SK-N-SH (cell line): ENCODE measurements at regions not wholly inside any gene's neighbourhood (a gene's known extent, or its start where the extent isn't known, plus 50 kb on each side); places are given as distances from the start of the nearest gene placed in this dataset.

Experiments used
- CTCF ChIA-PET: fragments of 300-600, 350-600 bp; formaldehyde crosslinking; extraction: SDS; loops from one replicate; lab custom pipeline; 2021; lab: Yijun Ruan, JAX
- POLR2A ChIA-PET: fragments of 350-600 bp; sonication (Branson Sonifier 250); formaldehyde crosslinking; extraction: SDS; loops from one replicate; lab custom pipeline; 2020; ENCODE audit warnings: antibody characterized with exemption, inconsistent platforms; lab: Yijun Ruan, JAX
- DNase-seq: peaks from one replicate; pipeline ENCODE4 v3.0.0; 2012
- H2AFZ ChIP-seq: fragments of 200-600 bp; sonication (generic); 2 replicates; pipeline ENCODE4 v1.8.1; 2016; ENCODE audit warnings: antibody characterized with exemption, mild to moderate bottlenecking, low read depth
- H3F3A ChIP-seq: fragments of 200-600 bp; sonication (generic); replicated peaks from 2 replicates; pipeline ENCODE3; 2016; ENCODE audit warnings: antibody characterized with exemption, mild to moderate bottlenecking; ENCODE audit not compliant: insufficient read depth
- H3K27ac ChIP-seq, 2 experiments: fragments of 200-500 bp in 1 of 2; fragments of 200-600 bp in 1 of 2; sonication (Bioruptor generic) in 1 of 2; sonication (generic), shearing (Covaris generic) in 1 of 2; 2 replicates each; pipeline versions ENCODE4 v1.5.1 to v1.6.1; 2014 to 2016; ENCODE audit warnings: low read depth in 2 of 2, inconsistent platforms in 1 of 2, low read length in 1 of 2, mild to moderate bottlenecking in 1 of 2, mixed read lengths in 1 of 2
- H3K27me3 ChIP-seq: fragments of 200-600 bp; sonication (generic), shearing (Covaris generic); 2 replicates; pipeline ENCODE4 v1.6.1; 2016; ENCODE audit warnings: mixed run types; ENCODE audit not compliant: insufficient read depth
- H3K36me3 ChIP-seq, 2 experiments: fragments of 200-500 bp in 1 of 2; fragments of 200-600 bp in 1 of 2; sonication (Bioruptor generic) in 1 of 2; sonication (generic) in 1 of 2; replicated peaks in 1 of 2; 2 replicates each; pipeline versions ENCODE3 to v1.5.1; 2014 to 2016; ENCODE audit warnings: low read length in 1 of 2, mild to moderate bottlenecking in 1 of 2; ENCODE audit not compliant: insufficient read depth in 2 of 2, control insufficient read depth in 1 of 2
- H3K4me1 ChIP-seq, 2 experiments: fragments of 200-500 bp in 1 of 2; fragments of 200-600 bp in 1 of 2; sonication (Bioruptor generic) in 1 of 2; sonication (generic), shearing (Covaris generic) in 1 of 2; 2 replicates each; pipeline versions ENCODE4 v1.5.1 to v1.6.1; 2014 to 2016; ENCODE audit warnings: low read depth in 1 of 2, low read length in 1 of 2, mixed run types in 1 of 2; ENCODE audit not compliant: insufficient read depth in 2 of 2, control insufficient read depth in 1 of 2
- H3K4me2 ChIP-seq: fragments of 200-600 bp; sonication (generic), shearing (Covaris generic); 2 replicates; pipeline ENCODE4 v1.6.1; 2017; ENCODE audit warnings: mixed run types
- H3K4me3 ChIP-seq, 2 experiments: fragments of 200-500 bp in 1 of 2; fragments of 200-600 bp in 1 of 2; sonication (Bioruptor generic) in 1 of 2; sonication (generic), shearing (Covaris generic) in 1 of 2; 2 replicates each; pipeline versions ENCODE4 v1.5.1 to v1.8.1; 2014 to 2016; ENCODE audit warnings: low read depth in 2 of 2, inconsistent platforms in 1 of 2, low read length in 1 of 2, mild to moderate bottlenecking in 1 of 2, mixed read lengths in 1 of 2, moderate library complexity in 1 of 2
- H3K79me2 ChIP-seq: fragments of 200-600 bp; sonication (generic); 2 replicates; pipeline ENCODE4 v1.8.1; 2017; ENCODE audit warnings: mild to moderate bottlenecking; ENCODE audit not compliant: insufficient read depth
- H3K9ac ChIP-seq: fragments of 200-600 bp; sonication (generic); 2 replicates; pipeline ENCODE4 v1.6.1; 2017; ENCODE audit warnings: mixed run types
- H3K9me2 ChIP-seq: fragments of 200-600 bp; sonication (generic); 2 replicates; pipeline ENCODE4 v1.6.1; 2017; ENCODE audit warnings: mixed run types
- H3K9me3 ChIP-seq: fragments of 200-600 bp; sonication (generic); 2 replicates; pipeline ENCODE4 v1.6.1; 2017; ENCODE audit warnings: mixed run types, mild to moderate bottlenecking, moderate library complexity
- H4K20me1 ChIP-seq: fragments of 200-600 bp; sonication (generic); 2 replicates; pipeline ENCODE4 v1.6.1; 2017; ENCODE audit warnings: mild to moderate bottlenecking, mixed run types; ENCODE audit not compliant: insufficient read depth
- CHD2 ChIP-seq: fragments of 150-350 bp; IDR thresholded peaks from 2 replicates; pipeline ENCODE4 v1.6.1; 2018; ENCODE audit warnings: low read length; ENCODE audit not compliant: partially characterized antibody
- ELF1 ChIP-seq: IDR thresholded peaks from 2 replicates; pipeline ENCODE4 v1.4.0; 2012
- EZH2phosphoT487 ChIP-seq: fragments of 200-600 bp; sonication (generic); IDR thresholded peaks from 2 replicates; pipeline ENCODE4 v1.6.1; 2017; ENCODE audit warnings: low read depth, mixed run types, mild to moderate bottlenecking, antibody characterized with exemption, moderate library complexity, borderline replicate concordance
- FOXJ3 ChIP-seq: sonication (generic); formaldehyde crosslinking; IDR thresholded peaks from 2 replicates; pipeline ENCODE4 v1.5.1; 2020; ENCODE audit warnings: mild to moderate bottlenecking, missing genetic modification reagents
- FOXM1 ChIP-seq: IDR thresholded peaks from 2 replicates; pipeline ENCODE4 v1.4.0; 2012; ENCODE audit warnings: low read depth, mild to moderate bottlenecking
- JUND ChIP-seq: IDR thresholded peaks from 2 replicates; pipeline ENCODE4 v1.4.0; 2012
- MEF2A ChIP-seq: IDR thresholded peaks from 2 replicates; pipeline ENCODE4 v1.4.0; 2012; ENCODE audit warnings: low read depth, borderline replicate concordance
- NFIC ChIP-seq: IDR thresholded peaks from 2 replicates; pipeline ENCODE4 v1.4.0; 2012; ENCODE audit warnings: borderline replicate concordance
- NRF1 ChIP-seq: IDR thresholded peaks from 2 replicates; pipeline ENCODE4 v1.6.1; 2012; ENCODE audit warnings: low read depth, mild to moderate bottlenecking, low read length
- POLR2AphosphoS5 ChIP-seq: IDR thresholded peaks from 2 replicates; pipeline ENCODE4 v1.6.1; 2012; ENCODE audit warnings: low read depth, low read length
- RFX5 ChIP-seq: IDR thresholded peaks from 2 replicates; pipeline ENCODE4 v1.6.1; 2012; ENCODE audit warnings: mild to moderate bottlenecking, improper control_type of control experiment, low read length
- RXRA ChIP-seq: IDR thresholded peaks from 2 replicates; pipeline ENCODE4 v1.4.0; 2012; ENCODE audit warnings: low read depth, mild to moderate bottlenecking, borderline replicate concordance
- SMC3 ChIP-seq: IDR thresholded peaks from 2 replicates; pipeline ENCODE4 v1.6.1; 2012; ENCODE audit warnings: low read depth, low read length, improper control_type of control experiment
- TCF12 ChIP-seq: IDR thresholded peaks from 2 replicates; pipeline ENCODE4 v1.4.0; 2012
- YY1 ChIP-seq: IDR thresholded peaks from 2 replicates; pipeline ENCODE4 v1.4.0; 2012; ENCODE audit warnings: low read depth, mild to moderate bottlenecking
- WGBS: methylation state at CpG from one replicate; pipeline ENCODE4 v1.1.6; 2017; ENCODE audit warnings: low lambda C conversion rate; 5-methylcytosine and 5-hydroxymethylcytosine counted together
- TF ChIP-seq, protein P1 (sequence below): IDR thresholded peaks from 2 replicates; pipeline ENCODE4 v1.6.1; 2012; ENCODE audit warnings: mild to moderate bottlenecking, low read depth, low read length, moderate library complexity
- TF ChIP-seq, protein P2 (sequence below): fragments of 200-600 bp; sonication (generic); IDR thresholded peaks from 2 replicates; pipeline ENCODE4 v1.6.1; 2017; ENCODE audit warnings: antibody characterized with exemption, mild to moderate bottlenecking, moderate library complexity
- TF ChIP-seq, protein P3 (sequence below): IDR thresholded peaks from 2 replicates; pipeline ENCODE4 v1.4.0; 2012; ENCODE audit warnings: low read depth, borderline replicate concordance
- TF ChIP-seq, protein P4 (sequence below): fragments of 150-350 bp; IDR thresholded peaks from 2 replicates; pipeline ENCODE4 v1.6.1; 2016; ENCODE audit warnings: mild to moderate bottlenecking, low read depth, low read length

DNA sequence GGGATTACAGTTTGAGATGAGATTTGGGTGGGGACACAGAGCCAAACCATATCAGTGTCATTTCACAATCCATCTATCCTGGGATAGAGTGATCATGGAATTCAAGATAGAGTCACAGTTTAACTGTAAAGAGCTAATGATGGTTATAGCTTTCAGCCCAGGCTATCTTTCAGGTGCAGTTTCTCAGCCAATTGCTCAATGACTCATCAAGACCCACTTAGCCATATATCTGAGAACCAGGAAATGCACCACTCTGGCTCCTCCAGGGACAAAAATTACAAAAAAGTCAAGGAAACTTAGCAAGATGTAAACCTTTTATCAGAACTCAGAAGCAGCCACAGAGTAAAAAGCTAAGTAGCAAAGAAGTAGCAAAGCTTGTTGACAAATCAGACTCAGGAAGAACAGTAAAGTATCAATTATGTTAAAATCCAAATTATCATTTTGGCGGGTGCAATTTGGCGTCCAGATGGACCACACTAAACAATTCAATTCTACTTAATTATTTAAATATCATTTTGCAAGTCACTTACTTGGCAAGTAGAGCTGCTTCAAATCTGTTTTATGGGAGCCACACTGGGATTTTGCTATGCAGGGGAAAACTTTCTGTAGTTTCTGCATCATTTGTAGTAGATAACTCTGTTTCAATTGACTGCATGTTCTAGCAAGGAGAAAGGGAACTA lies 169.4 kb downstream of the TLE1 start:
- no peak overlapping the region for H2AFZ ChIP-seq
- no peaks in the 10 kb centered on the region for H3K4me1 ChIP-seq
- no peaks in the 10 kb centered on the region for H3F3A ChIP-seq
- no peaks in the 10 kb centered on the region for H3K27me3 ChIP-seq
- no peak for DNase-seq
- H3K4me2 ChIP-seq, result no peak overlapping the region
- H3K79me2 ChIP-seq, result no peaks in the 10 kb centered on the region
- POLR2A ChIA-PET, result no interaction called here
- no peak overlapping the region for H3K4me3 ChIP-seq
- no peak overlapping the region for H3K27ac ChIP-seq
- H3K9me2 ChIP-seq, result no peaks in the 10 kb centered on the region
- WGBS, result 97% methylated on average over 2 of the region's 2 CpGs
- CTCF ChIA-PET, result no interaction called here
- H4K20me1 ChIP-seq, result no peaks in the 10 kb centered on the region
- TF ChIP-seq POLR2AphosphoS5, result no peak
- TF ChIP-seq RXRA, result no peak
- TF ChIP-seq, protein P1, sequence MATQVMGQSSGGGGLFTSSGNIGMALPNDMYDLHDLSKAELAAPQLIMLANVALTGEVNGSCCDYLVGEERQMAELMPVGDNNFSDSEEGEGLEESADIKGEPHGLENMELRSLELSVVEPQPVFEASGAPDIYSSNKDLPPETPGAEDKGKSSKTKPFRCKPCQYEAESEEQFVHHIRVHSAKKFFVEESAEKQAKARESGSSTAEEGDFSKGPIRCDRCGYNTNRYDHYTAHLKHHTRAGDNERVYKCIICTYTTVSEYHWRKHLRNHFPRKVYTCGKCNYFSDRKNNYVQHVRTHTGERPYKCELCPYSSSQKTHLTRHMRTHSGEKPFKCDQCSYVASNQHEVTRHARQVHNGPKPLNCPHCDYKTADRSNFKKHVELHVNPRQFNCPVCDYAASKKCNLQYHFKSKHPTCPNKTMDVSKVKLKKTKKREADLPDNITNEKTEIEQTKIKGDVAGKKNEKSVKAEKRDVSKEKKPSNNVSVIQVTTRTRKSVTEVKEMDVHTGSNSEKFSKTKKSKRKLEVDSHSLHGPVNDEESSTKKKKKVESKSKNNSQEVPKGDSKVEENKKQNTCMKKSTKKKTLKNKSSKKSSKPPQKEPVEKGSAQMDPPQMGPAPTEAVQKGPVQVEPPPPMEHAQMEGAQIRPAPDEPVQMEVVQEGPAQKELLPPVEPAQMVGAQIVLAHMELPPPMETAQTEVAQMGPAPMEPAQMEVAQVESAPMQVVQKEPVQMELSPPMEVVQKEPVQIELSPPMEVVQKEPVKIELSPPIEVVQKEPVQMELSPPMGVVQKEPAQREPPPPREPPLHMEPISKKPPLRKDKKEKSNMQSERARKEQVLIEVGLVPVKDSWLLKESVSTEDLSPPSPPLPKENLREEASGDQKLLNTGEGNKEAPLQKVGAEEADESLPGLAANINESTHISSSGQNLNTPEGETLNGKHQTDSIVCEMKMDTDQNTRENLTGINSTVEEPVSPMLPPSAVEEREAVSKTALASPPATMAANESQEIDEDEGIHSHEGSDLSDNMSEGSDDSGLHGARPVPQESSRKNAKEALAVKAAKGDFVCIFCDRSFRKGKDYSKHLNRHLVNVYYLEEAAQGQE, result no peak
- TF ChIP-seq, protein P2, sequence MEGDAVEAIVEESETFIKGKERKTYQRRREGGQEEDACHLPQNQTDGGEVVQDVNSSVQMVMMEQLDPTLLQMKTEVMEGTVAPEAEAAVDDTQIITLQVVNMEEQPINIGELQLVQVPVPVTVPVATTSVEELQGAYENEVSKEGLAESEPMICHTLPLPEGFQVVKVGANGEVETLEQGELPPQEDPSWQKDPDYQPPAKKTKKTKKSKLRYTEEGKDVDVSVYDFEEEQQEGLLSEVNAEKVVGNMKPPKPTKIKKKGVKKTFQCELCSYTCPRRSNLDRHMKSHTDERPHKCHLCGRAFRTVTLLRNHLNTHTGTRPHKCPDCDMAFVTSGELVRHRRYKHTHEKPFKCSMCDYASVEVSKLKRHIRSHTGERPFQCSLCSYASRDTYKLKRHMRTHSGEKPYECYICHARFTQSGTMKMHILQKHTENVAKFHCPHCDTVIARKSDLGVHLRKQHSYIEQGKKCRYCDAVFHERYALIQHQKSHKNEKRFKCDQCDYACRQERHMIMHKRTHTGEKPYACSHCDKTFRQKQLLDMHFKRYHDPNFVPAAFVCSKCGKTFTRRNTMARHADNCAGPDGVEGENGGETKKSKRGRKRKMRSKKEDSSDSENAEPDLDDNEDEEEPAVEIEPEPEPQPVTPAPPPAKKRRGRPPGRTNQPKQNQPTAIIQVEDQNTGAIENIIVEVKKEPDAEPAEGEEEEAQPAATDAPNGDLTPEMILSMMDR, result no peak
- no peak for TF ChIP-seq NFIC
- TF ChIP-seq, protein P3, sequence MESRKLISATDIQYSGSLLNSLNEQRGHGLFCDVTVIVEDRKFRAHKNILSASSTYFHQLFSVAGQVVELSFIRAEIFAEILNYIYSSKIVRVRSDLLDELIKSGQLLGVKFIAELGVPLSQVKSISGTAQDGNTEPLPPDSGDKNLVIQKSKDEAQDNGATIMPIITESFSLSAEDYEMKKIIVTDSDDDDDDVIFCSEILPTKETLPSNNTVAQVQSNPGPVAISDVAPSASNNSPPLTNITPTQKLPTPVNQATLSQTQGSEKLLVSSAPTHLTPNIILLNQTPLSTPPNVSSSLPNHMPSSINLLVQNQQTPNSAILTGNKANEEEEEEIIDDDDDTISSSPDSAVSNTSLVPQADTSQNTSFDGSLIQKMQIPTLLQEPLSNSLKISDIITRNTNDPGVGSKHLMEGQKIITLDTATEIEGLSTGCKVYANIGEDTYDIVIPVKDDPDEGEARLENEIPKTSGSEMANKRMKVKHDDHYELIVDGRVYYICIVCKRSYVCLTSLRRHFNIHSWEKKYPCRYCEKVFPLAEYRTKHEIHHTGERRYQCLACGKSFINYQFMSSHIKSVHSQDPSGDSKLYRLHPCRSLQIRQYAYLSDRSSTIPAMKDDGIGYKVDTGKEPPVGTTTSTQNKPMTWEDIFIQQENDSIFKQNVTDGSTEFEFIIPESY, result no peak
- TF ChIP-seq MEF2A, result no peak
- no peak for TF ChIP-seq NRF1
- TF ChIP-seq SMC3, result no peak
- TF ChIP-seq FOXM1, result no peak
- no peak for TF ChIP-seq ELF1
- no peak for TF ChIP-seq JUND
- TF ChIP-seq RFX5, result no peak
- TF ChIP-seq EZH2phosphoT487, result no peak
- no peak for TF ChIP-seq TCF12
- no peak for TF ChIP-seq FOXJ3 (CRISPR knock-in tag)
- TF ChIP-seq, protein P4, sequence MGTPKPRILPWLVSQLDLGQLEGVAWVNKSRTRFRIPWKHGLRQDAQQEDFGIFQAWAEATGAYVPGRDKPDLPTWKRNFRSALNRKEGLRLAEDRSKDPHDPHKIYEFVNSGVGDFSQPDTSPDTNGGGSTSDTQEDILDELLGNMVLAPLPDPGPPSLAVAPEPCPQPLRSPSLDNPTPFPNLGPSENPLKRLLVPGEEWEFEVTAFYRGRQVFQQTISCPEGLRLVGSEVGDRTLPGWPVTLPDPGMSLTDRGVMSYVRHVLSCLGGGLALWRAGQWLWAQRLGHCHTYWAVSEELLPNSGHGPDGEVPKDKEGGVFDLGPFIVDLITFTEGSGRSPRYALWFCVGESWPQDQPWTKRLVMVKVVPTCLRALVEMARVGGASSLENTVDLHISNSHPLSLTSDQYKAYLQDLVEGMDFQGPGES, result no peak
- no peak for TF ChIP-seq YY1
- no peak for TF ChIP-seq CHD2
- H3K9me3 ChIP-seq, result no peaks in the 10 kb centered on the region
- H3K36me3 ChIP-seq, result no peaks in the 10 kb centered on the region
- H3K9ac ChIP-seq, result no peak overlapping the region
